HG03108 (cell line): ENCODE measurements at regions not wholly inside any gene's neighbourhood (a gene's known extent, or its start where the extent isn't known, plus 50 kb on each side); places are given as distances from the start of the nearest gene placed in this dataset.
"Not testable (repeated sequence)": the region's sequence is repeated elsewhere in the genome, so short reads cannot be mapped to it uniquely, and the experiment has no call there.

ENCODE experiments used
- ATAC-seq: cut with Tn5 transposase; IDR thresholded peaks from one replicate; pipeline ENCODE4 v1.9.1; 2021; ENCODE audit warnings: moderate library complexity; ENCODE audit not compliant: unreplicated experiment

DNA sequence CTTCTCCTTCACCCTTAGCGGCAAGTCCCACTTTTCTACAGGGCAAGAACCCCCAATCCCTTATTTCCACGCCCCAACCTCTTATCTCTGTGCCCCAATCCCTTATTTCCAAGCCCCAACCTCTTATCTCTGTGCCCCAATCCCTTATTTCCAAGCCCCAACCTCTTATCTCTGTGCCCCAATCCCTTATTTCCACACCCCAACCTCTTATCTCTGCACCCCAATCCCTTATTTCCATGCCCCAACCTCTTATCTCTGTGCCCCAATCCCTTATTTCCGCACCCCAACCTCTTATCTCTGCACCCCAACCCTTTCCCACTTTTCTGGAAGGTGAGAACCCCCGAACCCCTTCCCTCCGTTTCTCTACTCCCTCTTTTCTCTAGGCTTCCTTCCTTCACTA, 116.1 kb upstream of the GJE1 start:
- ATAC-seq = not testable (repeated sequence)

- not testable (repeated sequence) for ATAC-seq
Observed at GRCh38 chr6:142015463-142015862, 117.3 kb upstream of the GJE1 start.

- no peak for ATAC-seq
Observed at GRCh38 chr6:142015011-142015410, 117.7 kb upstream of the GJE1 start.

DNA sequence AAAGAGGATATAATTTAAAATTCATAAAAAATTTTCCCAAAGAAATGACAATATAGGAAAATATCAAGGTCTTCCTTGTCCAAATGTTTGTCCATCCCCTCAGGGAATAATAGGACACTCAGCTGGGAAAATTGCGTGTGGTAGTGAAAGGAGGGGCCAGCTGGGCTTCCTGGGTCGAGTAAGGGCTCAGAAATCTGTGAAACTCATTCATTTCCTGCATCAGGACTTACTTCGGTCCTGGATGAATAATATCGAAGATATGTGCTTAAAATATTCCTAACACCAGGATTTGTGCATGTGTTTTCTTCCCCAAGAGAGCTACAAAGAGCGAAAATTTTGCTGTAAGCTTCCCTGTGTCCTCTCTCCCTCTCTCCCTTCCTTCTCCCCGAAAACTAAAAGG, 118.2 kb upstream of the GJE1 start:
- no peak for ATAC-seq

DNA sequence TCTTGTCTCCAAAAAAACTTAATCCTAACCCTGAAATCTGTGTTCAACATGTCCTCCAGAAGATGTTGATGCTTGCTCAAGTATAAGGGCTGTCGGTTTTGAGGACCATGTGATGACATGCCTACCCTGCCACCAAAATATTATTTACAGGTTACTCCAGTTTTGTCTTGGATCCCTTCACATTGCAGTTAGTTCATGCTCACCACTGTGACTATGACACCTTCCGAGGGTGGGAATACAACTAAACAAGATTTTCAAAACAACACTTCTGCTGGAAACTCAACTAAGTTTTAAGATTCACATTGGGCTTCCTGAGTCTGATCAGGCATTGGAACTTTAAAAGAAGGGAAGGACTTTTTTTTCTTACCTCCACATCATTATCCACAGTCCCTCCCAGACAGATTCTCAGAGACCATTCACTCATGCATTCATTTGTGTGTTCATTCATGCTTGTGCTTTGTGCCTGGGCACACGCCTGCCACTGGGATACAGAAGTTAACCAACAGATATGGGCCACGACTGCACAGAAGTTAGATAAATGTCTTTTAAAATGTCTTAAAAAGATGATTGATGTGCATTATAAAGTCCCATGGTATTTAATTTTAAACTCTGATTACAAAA, 118.7 kb upstream of the GJE1 start:
- ATAC-seq = no peak

GRCh38 chr6:142013287-142013686, 119.4 kb upstream of the GJE1 start:
- peak; percentile 89 for ATAC-seq

DNA sequence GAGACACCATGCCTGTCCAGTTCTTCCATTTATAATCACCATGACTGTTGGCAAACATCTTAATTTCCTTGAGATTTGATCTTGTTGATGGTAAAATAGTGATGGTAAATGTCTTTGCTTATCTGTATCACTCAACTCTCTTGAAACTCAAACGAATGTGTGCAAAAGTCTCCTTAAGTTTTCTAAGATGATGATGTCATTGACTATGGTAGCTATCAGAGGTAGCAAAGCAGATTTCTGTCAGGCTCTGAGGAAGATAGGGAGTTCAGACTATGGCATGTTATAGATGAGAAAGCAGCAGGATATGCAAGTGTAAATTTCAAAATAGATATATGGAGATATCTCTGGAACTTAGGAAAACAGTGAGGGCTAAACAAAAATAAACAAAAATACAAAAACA, 121.0 kb upstream of the GJE1 start:
- ATAC-seq = no peak

GRCh38 chr6:142011156-142011555, 121.6 kb upstream of the GJE1 start:
- no peak for ATAC-seq

DNA sequence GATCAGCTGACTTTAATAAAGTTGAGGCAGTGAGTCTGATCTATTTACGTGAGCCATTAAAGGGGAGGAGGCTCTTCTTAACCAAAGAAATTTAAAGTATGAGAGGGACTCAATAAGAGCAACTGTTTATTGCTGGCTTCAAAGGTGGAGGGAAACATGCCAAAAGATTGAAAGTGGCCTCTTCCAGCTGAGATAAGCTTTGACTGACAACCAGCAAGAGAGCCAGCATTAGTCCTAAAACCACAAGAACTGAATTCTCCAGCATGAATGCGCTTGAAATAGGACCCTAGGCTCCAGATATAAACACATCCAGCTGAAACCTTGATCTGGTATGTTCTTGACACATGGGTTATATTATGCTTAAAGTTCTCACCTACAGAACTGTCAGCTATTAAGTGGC, 123.1 kb upstream of the GJE1 start:
- ATAC-seq = no peak

DNA sequence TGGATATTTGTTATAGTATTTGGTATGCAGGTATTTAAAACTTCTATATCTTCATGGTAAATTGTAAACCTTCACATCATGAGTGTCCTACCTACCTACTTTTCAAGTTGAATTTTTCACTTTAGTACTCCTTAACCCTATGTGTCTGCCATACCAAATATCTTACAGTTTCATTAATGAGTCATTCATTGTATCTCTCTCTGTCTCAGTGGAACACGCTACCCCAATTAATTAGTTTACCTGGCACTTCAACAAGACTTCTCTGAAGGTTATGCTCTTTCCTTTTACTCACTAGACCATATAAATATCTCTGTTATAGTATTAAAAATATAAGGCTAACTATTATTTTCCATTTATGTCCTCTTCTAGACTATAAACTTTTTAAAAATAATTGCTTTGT, 123.9 kb upstream of the GJE1 start:
- ATAC-seq = no peak

- no peak for ATAC-seq
Observed at GRCh38 chr6:142008016-142008735, 124.5 kb upstream of the GJE1 start.

DNA sequence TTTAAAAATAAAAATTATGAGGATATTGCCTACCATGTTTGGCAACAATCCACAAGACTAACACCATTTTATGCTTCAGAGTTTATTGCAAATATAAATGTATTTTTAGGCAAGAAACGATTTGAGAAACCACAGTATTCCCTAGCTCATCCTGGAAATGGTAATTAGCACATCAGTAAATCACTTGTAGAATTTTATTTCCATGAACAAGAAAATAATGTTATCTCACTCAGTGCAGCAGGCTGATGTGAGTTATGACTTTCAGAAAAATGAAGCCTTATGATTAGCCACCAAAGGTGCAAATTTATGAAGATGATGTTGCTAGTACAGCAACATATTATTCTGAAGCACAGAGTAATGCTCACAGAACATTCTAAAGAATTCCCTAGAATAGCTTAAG, 127.7 kb upstream of the GJE1 start:
- no peak for ATAC-seq

GRCh38 chr6:142002825-142003405, 129.8 kb upstream of the GJE1 start:
- no peak for ATAC-seq

- ATAC-seq = no peak
Observed at GRCh38 chr6:141996823-141997222, 135.9 kb upstream of the GJE1 start.

GRCh38 chr6:141992109-141992508, 140.6 kb upstream of the GJE1 start:
- ATAC-seq = no peak

DNA sequence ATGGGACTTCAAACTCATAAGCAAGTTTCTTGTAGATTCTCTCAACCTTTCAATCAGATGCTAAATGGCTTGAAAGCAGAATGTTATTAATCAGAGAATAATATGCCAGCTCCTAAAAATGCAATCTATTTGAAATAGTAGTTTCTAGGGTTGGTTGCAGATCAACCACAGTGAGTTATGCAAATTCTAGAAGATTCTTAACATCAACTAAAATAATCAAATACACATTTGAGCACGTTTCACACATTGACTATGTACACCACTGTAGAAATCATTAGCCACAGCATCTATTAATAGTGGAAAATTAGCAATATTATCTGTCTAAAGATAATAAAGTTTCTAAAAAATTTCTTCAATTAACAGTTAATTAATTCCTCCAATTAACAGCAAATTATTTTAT, 141.9 kb upstream of the GJE1 start:
- ATAC-seq = no peak

DNA sequence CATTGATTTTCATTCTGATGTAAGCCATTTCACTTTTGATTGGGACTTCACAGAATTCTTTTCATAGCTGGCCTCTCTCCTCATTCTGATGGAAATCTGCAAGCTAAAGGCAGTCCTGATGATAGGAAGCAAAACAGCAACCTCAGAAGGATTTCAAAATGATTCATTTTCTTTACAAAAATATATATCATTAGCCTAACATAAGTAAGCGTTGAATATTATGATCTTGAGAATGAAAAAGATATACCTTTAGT, 143.1 kb upstream of the GJE1 start:
- no peak for ATAC-seq

DNA sequence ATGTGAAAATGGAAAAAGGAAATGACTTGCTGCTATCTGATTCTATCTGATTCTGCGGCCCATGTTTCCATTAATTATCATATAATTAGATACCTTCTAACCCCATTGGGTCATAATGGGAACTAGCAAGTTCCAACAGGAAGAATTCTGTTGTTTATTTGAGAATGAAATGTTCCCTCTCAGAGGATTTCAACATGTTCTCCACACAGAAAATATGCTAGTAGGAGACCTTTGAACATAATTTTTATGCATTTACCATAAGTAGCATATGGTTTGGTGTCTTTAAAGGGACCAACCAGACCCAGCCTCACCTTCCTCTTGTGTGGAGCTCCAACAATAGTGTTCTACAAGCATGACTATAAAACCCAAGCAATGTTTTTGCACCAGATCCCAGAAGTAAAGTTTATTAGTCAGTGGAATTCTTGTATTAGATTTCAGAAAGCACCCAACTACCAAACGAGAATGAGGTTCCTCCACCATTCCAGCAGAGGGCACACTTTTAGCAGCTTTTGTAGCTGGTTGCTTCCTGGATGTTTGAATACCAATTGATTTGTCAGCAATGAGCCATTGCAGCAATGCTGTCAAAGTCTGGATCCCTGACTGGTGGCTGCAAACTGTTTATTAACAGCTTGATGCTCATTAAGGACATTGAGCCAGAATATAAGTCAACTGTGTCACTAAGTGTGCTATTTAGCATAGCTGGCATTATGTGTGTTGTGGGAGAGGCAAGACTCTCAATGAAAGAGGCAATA, 143.6 kb upstream of the GJE1 start:
- peak; percentile 49 for ATAC-seq

- ATAC-seq = no peak
Observed at GRCh38 chr6:141988327-141988726, 144.4 kb upstream of the GJE1 start.

- ATAC-seq = no peak
Observed at GRCh38 chr6:141986457-141986856, 146.3 kb upstream of the GJE1 start.

- no peak for ATAC-seq
Observed at GRCh38 chr6:141981190-141981589, 151.5 kb upstream of the GJE1 start.

- ATAC-seq = no peak
Observed at GRCh38 chr6:141977782-141978181, 154.9 kb upstream of the GJE1 start.
